ENCODE measurements at regions not wholly inside any gene's neighbourhood (a gene's known extent, or its start where the extent isn't known, plus 50 kb on each side); places are given as distances from the start of the nearest gene placed in this dataset.
A peak's percentile ranks its signal among the peaks of the same experiment; 100 is the strongest.

- Histone ChIP-seq H2AFZ (no peak overlapping the region), H3K27ac (peak overlapping the region; percentile 15), H3K27me3 (no peaks in the 10 kb centered on the region), H4K20me1 (ENCODE audit: insufficient read depth, poor library complexity, severe bottlenecking) (no peaks in the 10 kb centered on the region), H3K36me3 (replicated peaks; ENCODE audit: insufficient read depth, low read depth) (no peaks in the 10 kb centered on the region), H3K4me3 (no peak overlapping the region), H3K9me3 (ENCODE audit: low read depth) (no peaks in the 10 kb centered on the region), H3K4me2 (no peak overlapping the region), H3K79me2 (no peaks in the 10 kb centered on the region), H3K9me2 (replicated peaks; ENCODE audit: insufficient read depth) (no peaks in the 10 kb centered on the region), H3K4me1 (ENCODE audit: insufficient read depth) (no peaks in the 10 kb centered on the region)
- DNase-seq (ENCODE audit: low spot score): no peak
- TF ChIP-seq EZH2 (IDR thresholded peaks at IDR 0.05; ENCODE audit: borderline replicate concordance): no peak
- no peak for TF ChIP-seq CTCF (IDR thresholded peaks at IDR 0.05; ENCODE audit: poor library complexity)
- TF ChIP-seq EZH2phosphoT487 (IDR thresholded peaks at IDR 0.05; ENCODE audit: low read depth, severe bottlenecking, unreplicated experiment): no peak
- WGBS (ENCODE audit: low lambda C conversion rate, missing lambda C conversion rate): 91% methylated on average over 7 of the region's 7 CpGs
Observed at GRCh38 chr13:73335944-73336343, 277.1 kb downstream of the KLF5 start.

GRCh38 chr13:73335210-73335609 lies 276.4 kb downstream of the KLF5 start:
- Histone ChIP-seq H3K4me3 (no peak overlapping the region), H3K36me3 (replicated peaks; ENCODE audit: insufficient read depth, low read depth) (no peaks in the 10 kb centered on the region), H3K9me3 (ENCODE audit: low read depth) (no peaks in the 10 kb centered on the region), H3K9me2 (replicated peaks; ENCODE audit: insufficient read depth) (no peaks in the 10 kb centered on the region), H3K27me3 (no peaks in the 10 kb centered on the region), H2AFZ (no peak overlapping the region), H3K4me1 (ENCODE audit: insufficient read depth) (no peaks in the 10 kb centered on the region), H3K27ac (peak overlapping the region; percentile 15), H3K79me2 (no peaks in the 10 kb centered on the region), H3K4me2 (no peak overlapping the region), H4K20me1 (ENCODE audit: insufficient read depth, poor library complexity, severe bottlenecking) (no peaks in the 10 kb centered on the region)
- DNase-seq (ENCODE audit: low spot score): no peak
- TF ChIP-seq CTCF (IDR thresholded peaks at IDR 0.05; ENCODE audit: poor library complexity) (no peak), EZH2phosphoT487 (IDR thresholded peaks at IDR 0.05; ENCODE audit: low read depth, severe bottlenecking, unreplicated experiment) (no peak), EZH2 (IDR thresholded peaks at IDR 0.05; ENCODE audit: borderline replicate concordance) (no peak)
- 82% methylated on average over 5 of the region's 5 CpGs for WGBS (ENCODE audit: low lambda C conversion rate, missing lambda C conversion rate)

GRCh38 chr13:73334445-73334844 lies 275.6 kb downstream of the KLF5 start:
- Histone ChIP-seq H3K36me3 (replicated peaks; ENCODE audit: insufficient read depth, low read depth) (no peaks in the 10 kb centered on the region), H3K9me3 (ENCODE audit: low read depth) (no peaks in the 10 kb centered on the region), H3K4me2 (no peak overlapping the region), H3K79me2 (no peaks in the 10 kb centered on the region), H4K20me1 (ENCODE audit: insufficient read depth, poor library complexity, severe bottlenecking) (no peaks in the 10 kb centered on the region), H3K27ac (no peak overlapping the region), H3K4me3 (no peak overlapping the region), H2AFZ (no peak overlapping the region), H3K9me2 (replicated peaks; ENCODE audit: insufficient read depth) (no peaks in the 10 kb centered on the region), H3K4me1 (ENCODE audit: insufficient read depth) (no peaks in the 10 kb centered on the region), H3K27me3 (no peaks in the 10 kb centered on the region)
- 79% methylated on average over 4 of the region's 4 CpGs for WGBS (ENCODE audit: low lambda C conversion rate, missing lambda C conversion rate)
- no peak for DNase-seq (ENCODE audit: low spot score)
- no peak for TF ChIP-seq EZH2phosphoT487 (IDR thresholded peaks at IDR 0.05; ENCODE audit: low read depth, severe bottlenecking, unreplicated experiment)
- no peak for TF ChIP-seq CTCF (IDR thresholded peaks at IDR 0.05; ENCODE audit: poor library complexity)
- TF ChIP-seq EZH2 (IDR thresholded peaks at IDR 0.05; ENCODE audit: borderline replicate concordance): no peak

- Histone ChIP-seq H3K27ac (no peak overlapping the region), H2AFZ (no peak overlapping the region), H3K4me1 (ENCODE audit: insufficient read depth) (peaks cover 6% of the 10 kb centered on the region), H3K4me3 (no peak overlapping the region), H3K9me2 (replicated peaks; ENCODE audit: insufficient read depth) (no peaks in the 10 kb centered on the region), H3K27me3 (no peaks in the 10 kb centered on the region), H3K36me3 (replicated peaks; ENCODE audit: insufficient read depth, low read depth) (no peaks in the 10 kb centered on the region), H4K20me1 (ENCODE audit: insufficient read depth, poor library complexity, severe bottlenecking) (no peaks in the 10 kb centered on the region), H3K4me2 (no peak overlapping the region), H3K9me3 (ENCODE audit: low read depth) (no peaks in the 10 kb centered on the region), H3K79me2 (no peaks in the 10 kb centered on the region)
- no peak for TF ChIP-seq CTCF (IDR thresholded peaks at IDR 0.05; ENCODE audit: poor library complexity)
- no peak for TF ChIP-seq EZH2 (IDR thresholded peaks at IDR 0.05; ENCODE audit: borderline replicate concordance)
- no peak for TF ChIP-seq EZH2phosphoT487 (IDR thresholded peaks at IDR 0.05; ENCODE audit: low read depth, severe bottlenecking, unreplicated experiment)
- WGBS (ENCODE audit: low lambda C conversion rate, missing lambda C conversion rate): 97% methylated on average over 1 of the region's 1 CpG
- no peak for DNase-seq (ENCODE audit: low spot score)
Observed at GRCh38 chr13:73331556-73331955, 272.8 kb downstream of the KLF5 start.

Measured in hepatocyte (in vitro differentiated cells).